DMS79 (cell line): ENCODE measurements at regions not wholly inside any gene's neighbourhood (a gene's known extent, or its start where the extent isn't known, plus 50 kb on each side); places are given as distances from the start of the nearest gene placed in this dataset.
"Not testable (repeated sequence)": the region's sequence is repeated elsewhere in the genome, so short reads cannot be mapped to it uniquely, and the experiment has no call there.

Experiments used
- DNase-seq: peaks from one replicate; lab custom pipeline; 2025; lab: John Stamatoyannopoulos, UW

- no peak for DNase-seq
These were observed 107.2 kb upstream of the C2CD4B start for GRCh38 chr15:62272290-62272689.

- no peak for DNase-seq
These were observed 110.7 kb upstream of the C2CD4B start for GRCh38 chr15:62275831-62276230.

GRCh38 chr15:62277816-62278394, 112.8 kb upstream of the C2CD4B start:
- no peak for DNase-seq

DNA sequence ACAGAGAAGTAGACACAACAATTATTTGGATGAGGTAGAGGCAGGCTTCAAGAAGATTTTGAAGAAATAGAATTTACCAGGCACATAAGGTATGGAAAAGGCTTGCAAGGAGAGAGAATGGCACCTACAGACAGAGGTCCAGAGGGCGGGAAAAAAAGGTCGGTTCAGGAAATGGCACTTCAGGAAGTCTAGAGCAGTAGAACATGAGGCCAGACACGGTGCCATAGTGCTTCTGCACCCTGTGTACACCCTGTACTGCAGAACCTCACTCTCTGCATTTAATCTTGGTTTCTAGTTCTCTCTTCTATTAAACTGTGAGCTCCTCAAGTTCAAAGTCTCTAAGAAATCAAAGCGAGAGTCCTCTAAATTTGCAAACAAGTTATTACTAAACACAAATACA, 113.4 kb upstream of the C2CD4B start:
- DNase-seq: no peak

- no peak for DNase-seq
These were observed 114.0 kb upstream of the C2CD4B start for GRCh38 chr15:62279041-62279440.

DNA sequence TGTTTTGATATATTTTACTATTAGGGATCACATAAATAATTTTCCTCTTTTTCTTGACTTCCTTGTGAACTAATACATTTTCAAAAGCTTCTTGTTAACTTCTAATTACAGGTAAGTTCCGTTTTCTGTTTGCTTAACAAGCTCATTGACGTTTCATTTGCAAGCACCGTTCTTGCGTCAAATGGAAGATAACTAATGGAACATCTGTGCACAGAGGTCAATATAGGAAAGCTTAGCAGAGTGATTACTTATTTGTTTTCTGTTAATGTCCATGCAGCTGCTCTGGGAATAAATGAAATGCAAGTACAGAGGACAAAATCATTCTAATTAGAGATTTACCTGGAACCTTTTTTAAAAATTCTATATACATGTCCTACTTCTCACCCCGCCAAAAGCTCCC, 115.5 kb upstream of the C2CD4B start:
- DNase-seq: no peak

DNA sequence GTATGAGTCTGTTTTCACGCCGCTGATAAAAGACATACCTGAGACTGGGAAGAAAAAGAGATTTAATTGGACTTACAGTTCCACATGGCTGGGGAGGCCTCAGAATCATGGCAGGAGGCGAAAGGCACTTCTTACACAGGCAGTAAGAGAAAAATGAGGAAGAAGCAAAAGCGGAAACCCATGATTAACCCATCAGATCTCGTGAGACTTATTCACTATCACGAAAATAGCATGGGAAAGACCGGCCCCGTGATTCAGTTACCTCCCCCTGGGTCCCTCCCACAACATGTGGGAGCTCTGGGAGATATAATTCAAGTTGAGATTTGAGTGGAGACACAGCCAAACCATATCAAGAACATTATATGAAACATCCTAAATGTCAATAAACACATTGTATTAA, 116.7 kb upstream of the C2CD4B start:
- DNase-seq: not testable (repeated sequence)

GRCh38 chr15:62287066-62287857, 122.2 kb upstream of the C2CD4B start:
- no peak for DNase-seq

DNA sequence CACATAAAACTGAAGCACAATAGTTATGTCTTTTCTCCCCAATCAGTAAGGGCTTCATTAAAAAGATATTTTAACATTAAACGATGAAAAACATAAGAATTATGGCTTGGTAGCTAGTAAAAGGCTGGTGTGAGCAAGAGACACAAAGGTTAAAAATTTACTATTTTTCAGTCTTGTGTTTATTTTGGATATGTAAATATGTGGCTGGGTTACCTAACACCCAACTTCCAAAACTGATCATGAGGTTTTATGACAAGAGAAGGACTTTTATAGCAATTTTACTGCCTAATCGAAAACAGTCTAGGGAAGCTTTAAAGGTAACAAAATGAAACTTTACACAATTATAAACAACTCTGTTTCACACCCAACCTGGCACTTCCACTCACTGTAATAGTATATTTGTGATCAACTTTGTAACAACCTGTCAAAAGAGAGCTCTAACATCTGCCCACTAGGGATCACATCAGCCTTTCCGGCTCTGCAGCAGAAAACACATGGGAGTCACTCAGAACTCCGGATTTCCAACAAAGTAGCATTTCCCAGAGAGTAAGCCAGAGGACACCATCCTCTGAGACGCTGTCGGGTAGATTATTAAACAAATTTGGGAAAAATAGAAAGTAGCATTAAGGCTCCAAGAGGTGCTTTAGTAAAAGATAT, 123.4 kb upstream of the C2CD4B start:
- DNase-seq: no peak

DNA sequence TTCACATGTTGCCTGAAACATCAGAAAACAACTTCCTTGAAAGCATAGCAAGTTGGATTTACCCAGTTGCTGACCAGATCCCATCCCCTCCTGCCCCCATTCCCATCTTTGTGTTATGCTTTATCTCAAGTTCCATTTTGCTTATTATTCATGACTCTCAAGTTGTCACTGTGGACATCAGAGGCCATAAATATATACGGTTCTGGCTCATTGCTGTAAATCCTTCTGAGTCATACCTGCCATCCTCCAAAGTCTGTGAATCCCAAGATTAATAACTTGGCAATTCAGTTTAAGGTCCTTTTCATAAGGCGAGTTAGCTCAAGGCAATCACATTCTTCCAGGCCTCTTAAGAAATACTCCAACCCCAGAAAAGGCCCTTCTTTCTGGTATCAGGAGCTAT, 126.2 kb upstream of the C2CD4B start:
- DNase-seq: no peak

DNA sequence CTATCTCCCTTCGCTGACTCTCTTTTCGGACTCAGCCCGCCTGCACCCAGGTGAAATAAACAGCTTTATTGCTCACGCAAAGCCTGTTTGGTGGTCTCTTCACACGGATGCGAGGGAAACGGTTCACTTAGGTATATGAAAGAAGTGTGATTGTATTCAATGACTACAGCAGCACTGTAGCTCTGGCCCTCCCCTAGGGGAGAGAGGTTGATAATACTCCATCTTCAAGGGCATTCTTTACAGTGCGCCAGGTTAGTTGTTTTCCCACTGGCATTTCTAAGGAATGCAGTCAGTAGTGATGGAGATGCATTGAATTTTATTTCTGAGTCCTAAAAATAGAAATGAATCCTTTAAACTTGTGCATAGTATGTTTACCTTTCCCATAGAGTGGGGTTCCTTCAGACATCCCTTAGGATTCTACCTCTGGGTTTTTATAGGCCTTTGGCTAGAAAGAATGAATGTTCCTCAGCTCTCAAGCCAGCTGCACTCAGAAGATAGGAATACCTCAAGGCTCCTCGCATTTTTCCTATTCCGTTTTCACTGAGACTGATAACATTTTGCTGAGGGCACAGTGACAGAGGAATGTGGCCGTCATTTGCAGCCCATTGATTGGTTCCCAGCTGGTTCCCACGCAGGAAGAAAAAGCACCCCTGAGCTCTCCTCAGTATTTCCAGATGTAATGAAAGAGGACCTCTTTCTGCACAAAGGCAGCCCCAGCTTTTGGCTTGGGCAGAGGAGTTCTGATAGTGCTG, 131.8 kb upstream of the C2CD4B start:
- DNase-seq: no peak

GRCh38 chr15:62297522-62297921, 132.4 kb upstream of the C2CD4B start:
- DNase-seq: no peak

GRCh38 chr15:62297933-62298332, 132.8 kb upstream of the C2CD4B start:
- no peak for DNase-seq

GRCh38 chr15:62298811-62299210, 133.7 kb upstream of the C2CD4B start:
- peak; percentile 18 for DNase-seq

- DNase-seq: peak; percentile 39
These were observed 134.5 kb upstream of the C2CD4B start for GRCh38 chr15:62299541-62299940.

DNA sequence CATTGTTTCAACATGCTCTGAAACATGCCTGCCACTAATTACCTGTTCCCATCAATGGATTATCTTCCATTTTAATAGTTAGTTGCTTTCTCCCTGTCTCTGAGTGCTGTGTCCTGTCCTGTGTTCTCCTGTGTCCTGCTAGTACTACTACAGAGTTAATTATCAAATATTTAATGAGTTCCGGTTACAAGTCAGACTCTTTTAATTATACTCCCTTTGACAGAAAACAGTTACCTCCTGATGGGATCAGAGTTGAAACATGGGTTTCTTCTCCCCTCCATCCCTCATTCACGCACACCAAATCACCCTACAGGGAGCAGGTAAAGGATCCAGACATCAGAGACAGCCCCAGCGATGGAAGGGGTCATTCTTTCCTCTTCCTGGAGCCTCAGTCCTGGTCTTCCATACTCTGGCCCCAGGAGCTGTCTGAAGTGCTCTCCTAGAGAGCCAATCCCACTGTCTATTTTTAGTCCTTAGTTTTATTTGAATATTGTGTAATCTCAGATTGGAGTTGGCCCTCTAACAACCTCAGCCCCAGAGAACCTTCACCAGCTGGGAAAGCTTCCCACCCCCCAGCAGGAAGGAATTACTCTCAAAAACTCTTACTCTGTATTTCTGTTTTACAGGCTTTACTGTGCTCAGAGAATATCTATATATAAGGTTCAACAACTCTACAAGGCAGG, 137.0 kb upstream of the C2CD4B start:
- DNase-seq: no peak

DNA sequence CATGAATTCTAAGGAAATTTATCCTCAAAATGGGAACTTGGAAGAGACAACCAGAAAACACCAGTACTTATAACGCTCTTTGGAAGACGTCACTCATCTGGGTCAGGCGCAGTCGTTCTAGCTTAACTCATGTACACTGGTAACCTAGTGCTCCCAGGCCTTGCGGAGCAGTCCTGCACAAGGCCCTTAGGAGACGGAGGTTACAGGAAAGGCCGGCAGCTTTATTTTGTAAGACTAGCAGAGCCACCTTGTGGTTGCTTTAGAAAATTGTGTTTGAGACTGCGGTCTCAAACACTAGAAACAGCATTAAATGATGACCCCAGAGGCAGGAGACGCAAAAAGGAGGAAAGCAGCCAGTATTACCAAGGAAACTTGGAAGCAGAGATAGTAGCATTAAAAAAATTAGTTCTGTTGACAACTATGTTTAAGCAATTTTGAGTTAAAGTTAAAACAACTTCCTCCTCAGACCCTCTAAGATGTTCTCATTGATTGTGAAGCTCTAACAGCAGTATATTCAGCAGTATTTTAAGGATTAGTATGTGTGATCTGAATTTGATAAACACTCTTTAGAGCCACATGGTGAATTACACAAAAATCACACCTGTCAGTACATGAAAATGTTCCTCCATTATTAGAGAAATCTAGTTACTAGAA, 141.9 kb upstream of the C2CD4B start:
- DNase-seq: no peak

DNA sequence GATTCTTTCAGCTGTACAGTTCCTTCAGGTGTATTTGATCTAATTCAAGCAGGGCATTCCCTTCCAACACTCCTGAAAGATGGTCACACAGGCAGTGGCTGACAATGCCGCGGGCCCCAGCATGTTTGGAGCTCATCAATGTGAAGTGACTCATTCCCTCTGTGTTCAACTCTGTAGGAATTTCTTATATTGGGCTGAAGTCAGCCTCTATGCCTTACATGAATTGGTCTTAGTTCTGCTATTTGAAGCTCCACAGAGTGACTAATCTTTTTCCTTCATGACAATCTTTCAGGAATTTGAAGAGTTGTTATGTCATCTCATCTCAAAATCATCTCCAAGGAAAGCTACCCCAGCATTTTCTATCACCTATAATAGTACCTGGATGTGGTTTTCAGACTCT, 142.5 kb upstream of the C2CD4B start:
- no peak for DNase-seq

DNA sequence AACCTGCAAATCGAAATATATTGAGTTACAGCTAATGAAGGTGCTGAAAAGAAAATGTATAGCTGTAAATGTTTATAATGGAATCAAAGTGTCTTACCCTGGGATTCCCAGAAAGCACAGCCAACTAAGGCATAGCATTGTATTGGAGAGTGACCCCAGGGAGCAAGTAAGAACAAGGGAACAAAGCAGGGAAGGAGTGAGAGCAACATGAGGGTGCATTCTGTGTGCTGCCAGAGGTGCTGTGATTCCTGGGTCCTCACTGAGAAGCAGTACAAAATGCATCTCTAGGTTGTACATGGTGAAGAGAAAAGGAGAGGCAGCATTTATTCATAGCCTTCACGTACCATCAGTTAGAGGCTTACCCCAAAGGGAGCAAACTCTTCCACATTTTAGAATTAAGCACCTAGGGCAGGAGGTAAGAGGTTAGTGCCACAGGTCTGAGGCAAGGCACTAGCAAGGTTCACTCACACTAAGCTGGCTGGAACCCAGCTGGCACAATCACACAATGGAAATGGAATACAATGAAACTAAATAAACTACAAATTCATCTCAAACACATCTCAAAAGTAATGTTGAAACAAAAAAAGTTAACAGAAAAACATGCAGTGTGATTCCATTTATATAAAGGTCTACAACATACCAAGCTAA, 151.5 kb upstream of the C2CD4B start:
- DNase-seq: no peak

DNA sequence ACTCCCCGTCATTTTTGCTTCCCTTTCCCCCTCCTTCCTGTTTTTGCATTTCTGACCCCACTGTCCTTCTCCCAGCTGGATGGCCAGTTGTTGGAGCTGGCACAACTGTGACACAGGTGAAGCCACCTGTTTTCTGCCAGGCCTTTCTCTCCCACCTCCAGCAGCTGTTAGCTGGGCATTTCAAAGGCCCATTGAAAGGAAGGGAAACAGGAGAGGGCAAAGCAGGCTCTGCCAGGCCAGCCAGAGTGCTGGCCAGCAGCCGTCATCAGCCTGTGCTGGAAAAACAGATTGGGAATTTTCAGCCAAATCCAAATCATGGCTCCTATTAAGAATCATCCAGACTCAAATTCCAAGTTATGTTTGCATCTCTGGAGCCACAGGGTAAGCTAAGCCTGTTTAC, 155.2 kb upstream of the C2CD4B start:
- no peak for DNase-seq

- no peak for DNase-seq
These were observed 158.3 kb upstream of the C2CD4B start for GRCh38 chr15:62323353-62323890.
